ENCODE measurements at regions not wholly inside any gene's neighbourhood (a gene's known extent, or its start where the extent isn't known, plus 50 kb on each side); places are given as distances from the start of the nearest gene placed in this dataset.

- DNase-seq (ENCODE audit: extremely low spot score): no peak
- POLR2A ChIA-PET: no interaction called here
- CTCF ChIA-PET: no interaction called here
- no peak for TF ChIP-seq CTCF (IDR thresholded peaks at IDR 0.05; ENCODE audit: control extremely low read depth, extremely low read depth, low read depth, missing control alignments)
These were observed 179.0 kb downstream of the ADGRA3 start for GRCh38 chr4:22336822-22337221.

GRCh38 chr4:22334155-22334554, 181.7 kb downstream of the ADGRA3 start:
- no peak for DNase-seq (ENCODE audit: extremely low spot score)
- no peak for TF ChIP-seq CTCF (IDR thresholded peaks at IDR 0.05; ENCODE audit: control extremely low read depth, extremely low read depth, low read depth, missing control alignments)
- CTCF ChIA-PET: interaction anchor here (1.0 kb wide), 1 partner anchor 55 kb away, joined by 3 read pairs; no protein-coding TSS in a partner anchor
- POLR2A ChIA-PET: no interaction called here

GRCh38 chr4:22324422-22324821, 191.4 kb downstream of the ADGRA3 start:
- TF ChIP-seq CTCF (IDR thresholded peaks at IDR 0.05; ENCODE audit: control extremely low read depth, extremely low read depth, low read depth, missing control alignments): no peak
- POLR2A ChIA-PET: no interaction called here
- CTCF ChIA-PET: interaction anchor here (1.4 kb wide), 1 partner anchor 9 kb away, joined by 4 read pairs; no protein-coding TSS in a partner anchor
- DNase-seq (ENCODE audit: extremely low spot score): no peak

GRCh38 chr4:22323691-22324090, 192.2 kb downstream of the ADGRA3 start:
- POLR2A ChIA-PET: no interaction called here
- no peak for TF ChIP-seq CTCF (IDR thresholded peaks at IDR 0.05; ENCODE audit: control extremely low read depth, extremely low read depth, low read depth, missing control alignments)
- DNase-seq (ENCODE audit: extremely low spot score): no peak
- CTCF ChIA-PET: interaction anchor here (1.4 kb wide), 1 partner anchor 9 kb away, joined by 4 read pairs; no protein-coding TSS in a partner anchor

GRCh38 chr4:22322996-22323395, 192.9 kb downstream of the ADGRA3 start:
- CTCF ChIA-PET: interaction anchor here (1.4 kb wide), 1 partner anchor 10 kb away, joined by 4 read pairs; no protein-coding TSS in a partner anchor
- no peak for DNase-seq (ENCODE audit: extremely low spot score)
- TF ChIP-seq CTCF (IDR thresholded peaks at IDR 0.05; ENCODE audit: control extremely low read depth, extremely low read depth, low read depth, missing control alignments): no peak
- POLR2A ChIA-PET: no interaction called here

GRCh38 chr4:22315628-22316027, 200.2 kb downstream of the ADGRA3 start:
- TF ChIP-seq CTCF (IDR thresholded peaks at IDR 0.05; ENCODE audit: control extremely low read depth, extremely low read depth, low read depth, missing control alignments): no peak
- ChIA-PET CTCF (no interaction called here), POLR2A (no interaction called here)
- no peak for DNase-seq (ENCODE audit: extremely low spot score)

GRCh38 chr4:22313976-22314375, 201.9 kb downstream of the ADGRA3 start:
- ChIA-PET CTCF (no interaction called here), POLR2A (no interaction called here)
- no peak for DNase-seq (ENCODE audit: extremely low spot score)
- TF ChIP-seq CTCF (IDR thresholded peaks at IDR 0.05; ENCODE audit: control extremely low read depth, extremely low read depth, low read depth, missing control alignments): no peak

All from GM10248 (cell line).